HPDE6-E6E7 (cell line): ENCODE measurements at regions not wholly inside any gene's neighbourhood (a gene's known extent, or its start where the extent isn't known, plus 50 kb on each side); places are given as distances from the start of the nearest gene placed in this dataset.
A peak's percentile ranks its signal among the peaks of the same experiment; 100 is the strongest.
"Not testable (repeated sequence)": the region's sequence is repeated elsewhere in the genome, so short reads cannot be mapped to it uniquely, and the experiment has no call there.

Experiments
- DNase-seq: peaks from one replicate; pipeline ENCODE4 v3.0.0; 2011; ENCODE audit warnings: missing footprints; ENCODE audit errors: extremely low spot score

GRCh38 chr1:55466921-55467320 lies 251.8 kb upstream of the USP24 start:
- no peak for DNase-seq

- DNase-seq = peak; percentile 38
These were observed 251.2 kb upstream of the USP24 start for GRCh38 chr1:55466373-55466772.

GRCh38 chr1:55464550-55464949 lies 249.4 kb upstream of the USP24 start:
- no peak for DNase-seq

GRCh38 chr1:55463814-55464475 lies 248.8 kb upstream of the USP24 start:
- DNase-seq = no peak

GRCh38 chr1:55457874-55458273 lies 242.7 kb upstream of the USP24 start:
- DNase-seq = no peak

- DNase-seq = no peak
These were observed 241.8 kb upstream of the USP24 start for GRCh38 chr1:55456971-55457370.

GRCh38 chr1:55448261-55448660 lies 233.1 kb upstream of the USP24 start:
- no peak for DNase-seq

GRCh38 chr1:55447488-55447887 lies 232.3 kb upstream of the USP24 start:
- DNase-seq = no peak

- no peak for DNase-seq
These were observed 231.2 kb upstream of the USP24 start for GRCh38 chr1:55446351-55446750.

GRCh38 chr1:55445416-55445815 lies 230.3 kb upstream of the USP24 start:
- DNase-seq = no peak

GRCh38 chr1:55444667-55445066 lies 229.5 kb upstream of the USP24 start:
- no peak for DNase-seq

GRCh38 chr1:55443175-55443915 lies 228.2 kb upstream of the USP24 start:
- peak; percentile 23 for DNase-seq

GRCh38 chr1:55441489-55441888 lies 226.3 kb upstream of the USP24 start:
- no peak for DNase-seq

GRCh38 chr1:55437692-55438091 lies 222.5 kb upstream of the USP24 start:
- no peak for DNase-seq

GRCh38 chr1:55430720-55431119 lies 215.6 kb upstream of the USP24 start:
- DNase-seq = not testable (repeated sequence)

- not testable (repeated sequence) for DNase-seq
These were observed 215.0 kb upstream of the USP24 start for GRCh38 chr1:55430206-55430605.

GRCh38 chr1:55428944-55429931 lies 214.1 kb upstream of the USP24 start:
- DNase-seq = peak; percentile 88

- DNase-seq = no peak
These were observed 213.1 kb upstream of the USP24 start for GRCh38 chr1:55428231-55428630.

GRCh38 chr1:55427606-55428005 lies 212.4 kb upstream of the USP24 start:
- no peak for DNase-seq

GRCh38 chr1:55426619-55427018 lies 211.5 kb upstream of the USP24 start:
- no peak for DNase-seq

GRCh38 chr1:55426156-55426555 lies 211.0 kb upstream of the USP24 start:
- no peak for DNase-seq

GRCh38 chr1:55425310-55425930 lies 210.3 kb upstream of the USP24 start:
- no peak for DNase-seq
